A549 (cell line): ENCODE measurements at regions not wholly inside any gene's neighbourhood (a gene's known extent, or its start where the extent isn't known, plus 50 kb on each side); places are given as distances from the start of the nearest gene placed in this dataset.

Source experiments
- ATAC-seq, 2 experiments: fragments of 200-7000 bp in 1 of 2; fragments of >200 bp in 1 of 2; cut with Nextera tagmentation in 1 of 2; cut with Tn5 transposase in 1 of 2; 3 replicates each; pipeline versions ENCODE4 v1.8.0 to v1.9.1; 2018 to 2020; ENCODE audit warnings: mild to moderate bottlenecking in 1 of 2, moderate library complexity in 1 of 2
- CTCF ChIA-PET: fragments of 300-600 bp; sonication (Branson Sonifier 250); formaldehyde crosslinking; extraction: SDS; loops from one replicate; lab custom pipeline; 2021; ENCODE audit warnings: antibody characterized with exemption, inconsistent platforms; lab: Yijun Ruan, JAX
- POLR2A ChIA-PET: fragments of 350-600 bp; formaldehyde crosslinking; extraction: SDS; loops from one replicate; lab custom pipeline; 2021; ENCODE audit warnings: antibody characterized with exemption, inconsistent platforms; lab: Yijun Ruan, JAX
- DNase-seq, 2 experiments: peaks; one replicate each; pipeline versions ENCODE4 v3.0.0 to v3.0.0-alpha.2; 2011 to 2016; ENCODE audit warnings: low read depth in 1 of 2, low spot score in 1 of 2
- FAIRE-seq: peaks from 2 replicates; lab custom pipeline; 2011; peaks lifted over from hg19 to GRCh38; lab: Jason Lieb, UNC
- H3K27ac ChIP-seq, 2 experiments: fragments of >200 bp; sonication (Bioruptor Twin); formaldehyde crosslinking; 3 replicates each; pipeline ENCODE4 v1.5.1; 2016 to 2017
- H3K4me1 ChIP-seq: fragments of >200 bp; sonication (Bioruptor Twin); formaldehyde crosslinking; 3 replicates; pipeline ENCODE4 v1.6.1; 2016
- H3K4me2 ChIP-seq: fragments of >200 bp; sonication (Bioruptor Twin); formaldehyde crosslinking; 3 replicates; pipeline ENCODE4 v1.6.1; 2016
- H3K4me3 ChIP-seq: fragments of >200 bp; sonication (Bioruptor Twin); formaldehyde crosslinking; 3 replicates; pipeline ENCODE4 v1.5.1; 2016
- H3K9me3 ChIP-seq: fragments of >200 bp; sonication (Bioruptor Twin); formaldehyde crosslinking; 3 replicates; pipeline ENCODE4 v1.6.1; 2016
- CBX2 ChIP-seq: fragments of 200-600 bp; sonication (generic); IDR thresholded peaks from 2 replicates; pipeline ENCODE4 v1.6.1; 2016; ENCODE audit warnings: low read depth, mild to moderate bottlenecking, borderline replicate concordance
- CEBPB ChIP-seq, 2 experiments: fragments of >200 bp in 1 of 2; sonication (Bioruptor Twin) in 1 of 2; formaldehyde crosslinking in 1 of 2; IDR thresholded peaks; 2 replicates each; pipeline ENCODE4 v1.6.1; 2012 to 2016
- CHD2 ChIP-seq: fragments of 150-350 bp; IDR thresholded peaks from 2 replicates; pipeline ENCODE4 v1.6.1; 2014; ENCODE audit warnings: low read length; ENCODE audit not compliant: partially characterized antibody
- CTCF ChIP-seq: fragments of >200 bp; sonication (Bioruptor Twin); formaldehyde crosslinking; IDR thresholded peaks from 3 replicates; pipeline ENCODE4 v1.5.1; 2016
- EHF ChIP-seq: fragments of 250-450 bp; sonication (Bioruptor Pico); IDR thresholded peaks from 2 replicates; pipeline ENCODE4 v1.5.0; 2020; ENCODE audit warnings: mild to moderate bottlenecking
- EP300 ChIP-seq, 2 experiments: fragments of >200 bp; sonication (Bioruptor Twin); formaldehyde crosslinking; IDR thresholded peaks; 2 replicates in 1 of 2; 3 replicates in 1 of 2; pipeline ENCODE4 v1.6.1; 2016 to 2017
- FOSB ChIP-seq: fragments of 250-450 bp; sonication (Bioruptor Pico); IDR thresholded peaks from 2 replicates; pipeline ENCODE4 v1.5.0; 2020; ENCODE audit warnings: mild to moderate bottlenecking, moderate library complexity
- FOSL2 ChIP-seq, 2 experiments: fragments of 450-650 bp in 1 of 2; fragments of >200 bp in 1 of 2; sonication (Bioruptor Twin) in 1 of 2; formaldehyde crosslinking; IDR thresholded peaks; 2 replicates each; pipeline versions ENCODE4 v1.5.0 to v1.6.1; 2016 to 2020; ENCODE audit warnings: mild to moderate bottlenecking in 1 of 2, moderate library complexity in 1 of 2
- HDAC2 ChIP-seq: fragments of 200-600 bp; sonication (generic); IDR thresholded peaks from 2 replicates; pipeline ENCODE4 v1.6.1; 2016
- HES2 ChIP-seq: fragments of >200 bp; sonication (Bioruptor Twin); formaldehyde crosslinking; IDR thresholded peaks from 2 replicates; pipeline ENCODE4 v1.6.1; 2016
- HEYL ChIP-seq: fragments of 250-450 bp; sonication (Bioruptor Pico); IDR thresholded peaks from 2 replicates; pipeline ENCODE4 v1.8.0; 2021; ENCODE audit warnings: mild to moderate bottlenecking, moderate library complexity
- HOXB5 ChIP-seq: fragments of 250-450 bp; sonication (Bioruptor Pico); IDR thresholded peaks from 2 replicates; pipeline ENCODE4 v1.5.0; 2020; ENCODE audit warnings: mild to moderate bottlenecking, moderate library complexity
- MAFK ChIP-seq: fragments of 450-650 bp; IDR thresholded peaks from 2 replicates; pipeline ENCODE4 v1.6.1; 2014; ENCODE audit not compliant: partially characterized antibody
- MYC ChIP-seq: IDR thresholded peaks from 2 replicates; pipeline ENCODE4 v1.6.1; 2012; ENCODE audit warnings: mild to moderate bottlenecking, inconsistent platforms, low read length, improper control_type of control experiment, borderline replicate concordance
- NFE2L2 ChIP-seq: fragments of 150-350 bp; conservative IDR thresholded peaks from 2 replicates; pipeline ENCODE4 v1.6.1; 2014; ENCODE audit warnings: low read length
- POLR2A ChIP-seq: IDR thresholded peaks from 2 replicates; pipeline ENCODE4 v1.6.1; 2012; ENCODE audit warnings: mild to moderate bottlenecking, low read length
- RAD21 ChIP-seq, 2 experiments: fragments of >200 bp in 1 of 2; sonication (Bioruptor Twin) in 1 of 2; formaldehyde crosslinking in 1 of 2; IDR thresholded peaks in 1 of 2; conservative IDR thresholded peaks in 1 of 2; 2 replicates in 1 of 2; 3 replicates in 1 of 2; pipeline ENCODE4 v1.6.1; 2012 to 2018; ENCODE audit warnings: inconsistent platforms in 1 of 2
- RCOR1 ChIP-seq: fragments of 150-350 bp; IDR thresholded peaks from 2 replicates; pipeline ENCODE4 v1.6.1; 2014; ENCODE audit warnings: antibody characterized with exemption, low read length, low read depth
- REST ChIP-seq: fragments of 200-600 bp; sonication (generic); IDR thresholded peaks from 2 replicates; pipeline ENCODE4 v1.6.1; 2016; ENCODE audit warnings: antibody characterized with exemption, mild to moderate bottlenecking, moderate library complexity
- RNF2 ChIP-seq: fragments of 200-600 bp; sonication (generic); IDR thresholded peaks from 2 replicates; pipeline ENCODE4 v1.6.1; 2016; ENCODE audit warnings: low read depth, mild to moderate bottlenecking, antibody characterized with exemption, moderate library complexity, borderline replicate concordance
- SREBF2 ChIP-seq: fragments of 450-650 bp; IDR thresholded peaks from 2 replicates; pipeline ENCODE4 v1.6.1; 2014; ENCODE audit warnings: mild to moderate bottlenecking, moderate library complexity
- ZC3H11A ChIP-seq: fragments of 450-650 bp; IDR thresholded peaks from 2 replicates; pipeline ENCODE4 v1.6.1; 2014; ENCODE audit warnings: antibody characterized with exemption, mild to moderate bottlenecking
- ZNF302 ChIP-seq: fragments of 250-450 bp; sonication (Bioruptor Pico); IDR thresholded peaks from 2 replicates; pipeline ENCODE4 v1.9.0; 2021; ENCODE audit warnings: inconsistent platforms, mild to moderate bottlenecking, moderate library complexity
- ZSCAN20 ChIP-seq: fragments of 250-450 bp; sonication (Bioruptor Pico); IDR thresholded peaks from 2 replicates; pipeline ENCODE4 v1.8.0; 2022; ENCODE audit warnings: mild to moderate bottlenecking, moderate library complexity
- WGBS: methylation state at CpG from one replicate; pipeline ENCODE4 v1.1.6; 2017; ENCODE audit errors: missing lambda C conversion rate; 5-methylcytosine and 5-hydroxymethylcytosine counted together
- TF ChIP-seq, protein P1 (sequence below): fragments of 250-450 bp; sonication (Bioruptor Pico); IDR thresholded peaks from 2 replicates; pipeline ENCODE4 v1.5.0; 2021; ENCODE audit warnings: mild to moderate bottlenecking, moderate library complexity, borderline replicate concordance

DNA sequence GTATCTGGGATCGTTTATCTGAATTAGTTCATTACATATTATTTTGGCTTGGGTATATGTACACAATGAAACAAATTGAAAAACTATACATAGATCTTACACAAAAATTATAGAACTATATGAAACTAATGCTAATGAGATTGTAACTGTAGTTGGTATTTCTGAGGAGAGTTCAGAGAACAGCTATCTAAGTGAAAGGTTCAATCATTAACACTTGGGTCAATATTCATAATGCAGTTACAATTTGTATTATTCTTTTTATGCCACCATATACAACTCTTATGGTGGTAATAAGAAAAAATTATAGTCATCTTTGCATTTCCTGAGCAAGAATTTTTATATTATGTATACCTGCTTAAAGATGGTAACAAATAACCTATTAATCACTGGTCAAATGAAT lies 461.0 kb downstream of the GRXCR1 start:
- no peak overlapping the region for H3K4me3 ChIP-seq
- no peak for ATAC-seq
- POLR2A ChIA-PET: no interaction called here
- H3K9me3 ChIP-seq: no peaks in the 10 kb centered on the region
- CTCF ChIA-PET: no interaction called here
- DNase-seq: no peak
- no peak overlapping the region for H3K27ac ChIP-seq
- no peak overlapping the region for H3K4me2 ChIP-seq
- no peaks in the 10 kb centered on the region for H3K4me1 ChIP-seq
- no peak for FAIRE-seq
- WGBS: 2% methylated on average over 1 of the region's 1 CpG
- TF ChIP-seq HOXB5 (no peak), FOSB (CRISPR knock-in tag) (no peak), HES2 (no peak), CEBPB (IDR thresholded peaks at IDR 0.05) (no peak), HDAC2 (no peak), CTCF (no peak), RCOR1 (no peak), MAFK (no peak), NFE2L2 (no peak), SREBF2 (no peak), RAD21 (conservative IDR thresholded peaks at IDR 0.05 in 1 of 2, IDR thresholded peaks at IDR 0.05 in 1 of 2) (no peak), HEYL (no peak)

DNA sequence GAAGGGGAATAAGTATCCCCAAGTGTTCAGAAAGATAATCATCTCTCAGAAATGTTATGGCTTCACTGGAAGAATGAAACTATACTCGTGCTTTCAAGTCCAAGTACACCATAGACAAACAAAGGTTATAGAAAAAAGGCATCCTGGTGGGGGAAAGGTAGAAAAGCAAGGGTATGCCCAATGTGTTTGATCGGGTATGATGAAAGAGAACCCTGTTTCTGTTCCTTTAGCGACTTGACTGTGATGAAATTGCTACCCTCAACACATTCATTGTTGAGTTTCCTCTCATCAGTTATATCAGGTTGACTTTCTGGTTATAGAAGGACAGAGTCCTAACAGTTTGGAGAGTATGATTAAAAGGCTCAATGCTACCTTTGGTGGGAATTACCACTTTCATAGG lies 464.3 kb downstream of the GRXCR1 start:
- no peak overlapping the region for H3K4me3 ChIP-seq
- no peak for ATAC-seq
- no peak overlapping the region for H3K27ac ChIP-seq
- no peak for DNase-seq
- no peak for TF ChIP-seq EHF (CRISPR knock-in tag)
- no peak for TF ChIP-seq CTCF
- no peak for TF ChIP-seq ZSCAN20 (CRISPR knock-in tag)
- TF ChIP-seq RCOR1: no peak
- no peak for TF ChIP-seq POLR2A
- no peak for TF ChIP-seq HEYL
- no peak for TF ChIP-seq RNF2
- no peak for TF ChIP-seq HES2
- TF ChIP-seq NFE2L2: no peak
- TF ChIP-seq EP300 (IDR thresholded peaks at IDR 0.05): no peak
- TF ChIP-seq, protein P1, sequence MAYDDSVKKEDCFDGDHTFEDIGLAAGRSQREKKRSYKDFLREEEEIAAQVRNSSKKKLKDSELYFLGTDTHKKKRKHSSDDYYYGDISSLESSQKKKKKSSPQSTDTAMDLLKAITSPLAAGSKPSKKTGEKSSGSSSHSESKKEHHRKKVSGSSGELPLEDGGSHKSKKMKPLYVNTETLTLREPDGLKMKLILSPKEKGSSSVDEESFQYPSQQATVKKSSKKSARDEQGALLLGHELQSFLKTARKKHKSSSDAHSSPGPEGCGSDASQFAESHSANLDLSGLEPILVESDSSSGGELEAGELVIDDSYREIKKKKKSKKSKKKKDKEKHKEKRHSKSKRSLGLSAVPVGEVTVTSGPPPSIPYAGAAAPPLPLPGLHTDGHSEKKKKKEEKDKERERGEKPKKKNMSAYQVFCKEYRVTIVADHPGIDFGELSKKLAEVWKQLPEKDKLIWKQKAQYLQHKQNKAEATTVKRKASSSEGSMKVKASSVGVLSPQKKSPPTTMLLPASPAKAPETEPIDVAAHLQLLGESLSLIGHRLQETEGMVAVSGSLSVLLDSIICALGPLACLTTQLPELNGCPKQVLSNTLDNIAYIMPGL (CRISPR knock-in tag): no peak
- TF ChIP-seq MYC: no peak
- no peak for TF ChIP-seq ZC3H11A
- no peak for TF ChIP-seq FOSL2 (IDR thresholded peaks at IDR 0.05)
- TF ChIP-seq FOSL2 (CRISPR knock-in tag; IDR thresholded peaks at IDR 0.05): no peak
- TF ChIP-seq SREBF2: no peak
- no peak for TF ChIP-seq FOSB (CRISPR knock-in tag)
- TF ChIP-seq CHD2: no peak
- no peak for TF ChIP-seq ZNF302 (CRISPR knock-in tag)
- no peak for TF ChIP-seq CBX2
- TF ChIP-seq REST: no peak
- TF ChIP-seq, all 56 proteins: peak for 0
- no peak for FAIRE-seq
- 0% methylated on average over 3 of the region's 3 CpGs for WGBS
- Histone ChIP-seq H3K4me1 (no peaks in the 10 kb centered on the region), H3K9me3 (no peaks in the 10 kb centered on the region), H3K4me2 (no peak overlapping the region)
- ChIA-PET POLR2A (no interaction called here), CTCF (no interaction called here)
